GM12873 (cell line): ENCODE measurements at regions not wholly inside any gene's neighbourhood (a gene's known extent, or its start where the extent isn't known, plus 50 kb on each side); places are given as distances from the start of the nearest gene placed in this dataset.

Experiments
- CTCF ChIP-seq: IDR thresholded peaks from 2 replicates; pipeline ENCODE4 v1.5.1; 2012; ENCODE audit warnings: low read depth, mild to moderate bottlenecking, moderate library complexity, low read length, control low read depth; ENCODE audit not compliant: insufficient read depth; ENCODE audit errors: missing control alignments

GRCh38 chr11:23769214-23769613 is 727.6 kb upstream of the LUZP2 start:
- TF ChIP-seq CTCF, result no peak

- TF ChIP-seq CTCF, result no peak
Observed at GRCh38 chr11:23772081-23772480, 724.8 kb upstream of the LUZP2 start.

- no peak for TF ChIP-seq CTCF
Observed at GRCh38 chr11:23778971-23779370, 717.9 kb upstream of the LUZP2 start.

- TF ChIP-seq CTCF, result no peak
Observed at GRCh38 chr11:23780231-23780630, 716.6 kb upstream of the LUZP2 start.

GRCh38 chr11:23781803-23782560 is 714.9 kb upstream of the LUZP2 start:
- no peak for TF ChIP-seq CTCF

GRCh38 chr11:23789200-23789853 is 707.5 kb upstream of the LUZP2 start:
- no peak for TF ChIP-seq CTCF

- no peak for TF ChIP-seq CTCF
Observed at GRCh38 chr11:23789938-23790371, 706.9 kb upstream of the LUZP2 start.
